Hypothalamus (tissue), 51 donors: ENCODE measurements at regions not wholly inside any gene's neighbourhood (a gene's known extent, or its start where the extent isn't known, plus 50 kb on each side); places are given as distances from the start of the nearest gene placed in this dataset.
"Not testable (repeated sequence)": the region's sequence is repeated elsewhere in the genome, so short reads cannot be mapped to it uniquely, and the experiment has no call there.

ENCODE experiments used
- DNase-seq, 51 donors: peaks; one replicate each; lab custom pipeline; 2025; lab: John Stamatoyannopoulos, UW

DNA sequence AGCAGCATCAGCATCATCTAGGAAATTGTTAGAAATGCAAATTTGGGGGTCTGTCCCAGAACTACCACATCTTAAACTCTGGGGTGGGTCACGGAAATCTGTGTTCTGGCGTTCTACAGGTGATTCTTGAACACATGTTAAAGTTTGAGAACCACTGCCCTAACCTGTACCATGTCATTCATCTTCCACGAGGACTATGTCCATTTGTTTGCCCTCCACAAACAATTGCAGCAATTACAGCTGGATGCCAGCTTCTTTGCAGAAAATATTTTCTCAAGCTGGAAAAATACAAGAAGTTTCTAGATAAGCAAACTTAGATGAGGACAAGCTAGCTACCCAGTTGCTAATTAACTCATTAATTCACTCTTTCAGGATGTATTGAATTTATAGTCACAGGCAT, 54.1 kb downstream of the MAFB start:
- DNase-seq: no peak

DNA sequence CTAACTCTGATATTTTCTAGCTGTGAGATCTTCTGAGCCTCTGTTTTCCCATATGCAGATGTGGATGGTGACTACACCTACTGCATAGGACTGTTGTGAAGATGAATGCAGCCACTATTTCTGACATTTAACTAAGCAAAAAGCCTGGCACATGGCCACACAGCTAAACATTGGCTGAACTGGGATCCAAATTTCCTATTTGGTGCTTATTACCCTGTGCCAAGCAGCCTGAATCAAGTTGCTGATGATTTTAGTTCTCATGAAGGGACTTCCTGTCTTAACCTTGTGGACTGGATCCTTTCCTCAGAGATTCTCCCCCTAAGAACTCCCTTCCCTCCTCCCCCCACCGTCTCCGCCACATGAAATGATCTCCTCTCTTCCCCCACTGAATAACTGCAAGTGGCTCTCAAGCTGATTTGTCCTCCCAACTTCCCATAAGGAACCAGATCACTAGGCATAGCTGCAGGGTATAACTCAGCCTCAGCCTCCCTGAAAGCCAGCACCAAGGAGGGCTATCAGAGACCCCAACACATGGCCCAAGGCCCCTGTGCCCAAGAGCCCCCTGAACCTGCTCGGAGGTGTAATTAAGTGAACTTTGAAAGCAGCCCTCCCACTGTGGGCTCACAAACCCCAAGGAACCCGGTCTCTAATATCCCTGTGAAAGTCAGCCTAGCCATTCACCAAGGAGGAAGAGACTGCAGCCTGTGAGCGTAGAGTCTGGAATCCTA, 55.7 kb downstream of the MAFB start:
- no peak for DNase-seq

GRCh38 chr20:40632346-40632976, 56.6 kb downstream of the MAFB start:
- DNase-seq: no peak

- DNase-seq: no peak
Measured at GRCh38 chr20:40631119-40631631, 57.9 kb downstream of the MAFB start.

DNA sequence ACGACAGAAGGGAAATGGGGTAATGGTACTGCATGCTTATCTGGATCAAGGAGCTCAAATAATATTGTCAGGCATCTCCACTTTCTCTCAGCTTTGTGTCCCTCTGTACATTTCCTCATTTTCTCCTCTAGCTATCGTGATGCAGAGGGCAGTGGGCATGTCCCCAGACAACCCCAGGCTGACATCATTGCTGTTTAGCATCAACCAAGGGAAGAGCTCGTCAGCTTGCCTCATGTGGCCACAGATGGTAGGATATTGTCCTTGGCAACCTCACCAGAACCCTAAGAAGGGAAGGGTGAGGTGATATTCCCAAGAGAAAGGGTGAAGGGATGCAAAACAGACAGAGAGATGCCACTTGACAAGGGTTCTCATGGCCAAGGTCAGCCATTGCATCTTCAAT, 58.3 kb downstream of the MAFB start:
- no peak for DNase-seq

DNA sequence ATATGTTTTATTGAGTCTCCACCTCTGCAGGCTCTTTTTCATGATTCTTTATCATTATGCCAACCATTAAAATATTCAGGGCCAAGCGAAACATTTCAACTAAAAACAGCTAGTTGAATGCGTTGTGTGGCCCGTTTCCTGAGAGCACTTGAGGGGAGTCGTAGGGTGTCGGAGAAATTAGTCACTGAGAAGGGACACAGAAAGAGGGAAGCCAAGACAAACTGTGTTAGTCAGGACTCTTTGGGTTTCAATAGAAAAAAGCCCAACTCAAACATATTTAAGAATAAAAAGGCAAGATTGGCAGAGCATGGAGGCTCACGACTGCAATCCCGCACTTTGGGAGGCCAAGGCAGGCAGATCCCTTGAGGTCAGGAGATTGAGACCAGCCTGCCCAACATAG, 58.9 kb downstream of the MAFB start:
- no peak for DNase-seq

- DNase-seq: no peak
Measured at GRCh38 chr20:40628877-40629276, 60.2 kb downstream of the MAFB start.

DNA sequence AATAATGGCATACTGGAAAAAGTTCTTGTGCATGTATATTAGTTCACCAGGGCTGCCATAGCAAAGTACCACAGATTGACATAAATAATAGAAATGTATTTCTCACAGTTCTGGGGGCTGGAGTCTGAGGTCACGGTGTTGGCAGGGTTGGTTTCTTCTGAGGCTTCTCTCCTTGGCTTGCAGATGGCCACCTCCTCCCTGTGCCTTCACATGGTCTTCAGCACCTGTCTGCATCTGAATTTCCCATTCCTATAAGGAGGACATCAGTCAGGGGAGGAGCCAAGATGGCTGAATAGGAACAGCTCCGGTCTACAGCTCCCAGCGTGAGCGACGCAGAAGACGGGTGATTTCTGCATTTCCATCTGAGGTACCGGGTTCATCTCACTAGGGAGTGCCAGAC, 70.0 kb downstream of the MAFB start:
- DNase-seq: not testable (repeated sequence)

DNA sequence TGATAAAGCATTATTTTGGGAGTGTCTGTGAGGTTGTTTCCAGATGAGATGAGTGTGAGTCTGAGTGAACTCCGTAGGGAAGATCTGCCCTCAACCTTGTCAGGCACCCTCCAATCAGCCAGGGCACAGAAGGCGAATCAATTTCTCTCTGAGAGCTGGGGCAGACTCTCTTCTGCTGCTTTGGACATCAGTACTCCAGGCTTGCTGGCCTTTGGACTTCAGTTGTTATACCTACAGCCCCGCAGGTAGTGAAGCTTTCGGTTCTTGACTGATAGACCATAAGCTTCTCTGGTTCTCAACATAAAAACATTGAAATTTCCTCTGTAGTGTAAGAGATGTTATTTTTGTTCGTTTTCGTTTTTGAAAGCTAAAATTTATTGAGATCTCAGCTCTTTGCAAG, 71.4 kb downstream of the MAFB start:
- no peak for DNase-seq

- no peak for DNase-seq
Measured at GRCh38 chr20:40612837-40613236, 76.2 kb downstream of the MAFB start.

- DNase-seq: no peak
Measured at GRCh38 chr20:40612247-40612646, 76.8 kb downstream of the MAFB start.

DNA sequence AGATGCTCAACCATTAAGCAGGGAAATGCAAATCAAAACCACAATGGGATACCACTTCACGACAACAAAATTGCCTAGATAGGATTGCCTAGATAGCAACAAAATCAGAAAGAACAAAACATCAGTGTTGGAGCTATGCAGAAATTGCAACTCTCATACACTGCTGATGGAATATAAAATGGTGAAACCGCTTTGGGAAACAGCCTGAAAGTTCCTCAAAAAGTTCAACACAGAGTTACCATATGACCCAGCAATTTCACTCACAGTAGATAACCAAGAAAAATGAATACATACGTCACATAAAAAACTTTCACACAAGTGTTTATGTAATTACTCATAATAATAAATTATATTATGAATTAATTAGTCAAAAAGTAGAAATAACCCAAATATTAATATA, 78.3 kb downstream of the MAFB start:
- DNase-seq: no peak

GRCh38 chr20:40607927-40608326, 81.1 kb downstream of the MAFB start:
- no peak for DNase-seq

- no peak for DNase-seq
Measured at GRCh38 chr20:40606660-40607059, 82.4 kb downstream of the MAFB start.

DNA sequence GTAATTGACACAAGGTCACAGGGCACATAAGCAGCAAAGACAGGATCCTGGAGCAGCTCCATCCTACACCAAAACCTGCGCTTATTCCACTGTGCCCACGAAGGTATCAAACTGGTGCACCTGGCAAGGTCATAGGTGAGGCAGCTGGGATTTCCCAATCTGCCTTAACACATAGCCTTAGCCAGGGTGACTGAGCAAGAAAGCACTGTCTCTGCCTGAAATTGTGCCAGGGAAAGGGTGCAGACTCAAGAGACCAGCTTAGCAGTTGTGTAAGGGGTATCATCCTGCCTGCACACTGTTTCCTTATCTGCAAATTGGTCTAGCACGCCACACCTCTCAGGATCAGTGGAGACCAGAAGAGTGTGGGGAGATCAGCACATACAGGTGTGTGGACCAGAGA, 82.8 kb downstream of the MAFB start:
- DNase-seq: no peak

DNA sequence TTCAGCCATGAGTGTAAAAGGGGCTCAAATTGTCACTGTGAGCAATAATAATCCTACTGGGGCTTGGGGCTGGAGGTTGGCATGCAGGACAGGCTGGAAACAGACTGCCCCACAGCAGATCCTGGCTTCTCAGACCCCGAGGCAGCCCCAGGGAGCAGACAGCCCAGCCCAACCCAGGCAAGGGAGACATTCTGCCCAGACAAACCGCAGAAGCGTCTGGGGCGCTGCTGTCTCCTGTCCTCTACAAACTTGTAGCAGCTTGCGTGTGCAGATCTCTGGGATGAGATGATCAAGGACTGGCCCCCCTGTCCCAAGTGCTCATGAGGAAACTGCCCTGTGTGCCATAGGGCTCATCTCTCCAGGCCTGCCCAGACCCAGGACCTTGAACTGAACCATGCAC, 84.6 kb downstream of the MAFB start:
- DNase-seq: no peak

DNA sequence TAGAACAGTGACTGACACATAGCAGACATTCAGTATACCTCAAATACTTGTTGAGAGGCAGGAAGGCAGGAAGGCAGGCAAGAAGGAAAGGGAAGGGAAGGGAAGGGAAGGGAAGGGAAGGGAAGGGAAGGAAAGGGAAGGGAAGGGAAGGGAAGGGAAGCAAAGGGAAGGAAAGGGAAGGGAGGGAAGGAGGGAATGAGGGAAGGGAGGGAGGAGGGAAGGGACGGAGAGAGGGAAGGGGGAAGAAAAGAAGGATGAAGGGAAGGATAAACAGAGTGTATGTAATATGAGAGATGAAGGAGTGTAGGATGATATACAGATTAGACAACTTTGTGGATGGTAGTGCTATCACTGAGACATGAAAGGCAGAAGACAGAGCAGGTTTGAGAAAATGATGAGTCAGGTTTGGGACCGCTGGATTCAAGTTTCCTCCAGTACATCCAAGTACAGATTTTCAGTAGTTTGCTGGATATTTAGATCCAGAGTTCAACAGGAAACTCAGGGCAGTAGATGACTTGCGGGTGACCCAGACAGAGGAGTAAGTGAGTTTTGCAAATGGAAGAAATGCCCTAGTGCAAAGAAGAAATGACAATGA, 85.9 kb downstream of the MAFB start:
- no peak for DNase-seq

DNA sequence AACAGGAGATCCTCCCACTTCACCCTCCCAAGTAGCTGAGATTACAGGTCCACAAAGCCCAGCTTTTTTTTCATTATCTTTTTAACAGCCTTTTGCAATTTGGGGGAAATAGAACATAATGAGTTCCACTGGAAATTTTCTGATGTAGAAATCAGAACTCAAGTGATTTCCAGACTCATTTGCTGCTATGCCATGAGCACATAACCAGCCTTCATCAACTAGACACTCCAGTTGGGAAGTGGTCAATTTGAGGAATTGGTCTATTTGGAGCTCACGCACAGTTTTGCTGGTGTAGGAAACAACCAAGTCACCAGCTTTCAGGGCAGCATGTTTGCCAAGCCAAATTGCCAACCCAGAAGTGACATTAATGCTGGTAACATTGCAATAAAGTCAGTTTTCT, 86.7 kb downstream of the MAFB start:
- no peak for DNase-seq

- DNase-seq: no peak
Measured at GRCh38 chr20:40600441-40601219, 88.4 kb downstream of the MAFB start.

DNA sequence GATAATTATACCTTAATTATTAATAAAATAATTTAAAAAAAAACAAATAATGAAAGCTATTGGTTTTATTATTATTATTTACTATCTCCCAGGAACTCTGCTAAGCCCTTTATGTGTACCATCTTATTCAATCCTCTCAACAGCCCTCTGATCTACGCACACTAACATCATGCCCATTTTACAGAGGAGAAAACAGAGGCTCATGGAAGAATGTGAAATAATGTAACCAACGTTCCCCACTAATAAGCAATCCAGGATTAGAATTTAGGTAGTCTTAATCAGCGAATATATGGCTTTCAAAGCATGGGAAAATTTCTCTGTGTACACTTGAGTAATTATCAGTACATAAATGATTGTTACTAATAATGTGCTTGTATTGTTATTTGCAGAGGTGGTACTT, 89.0 kb downstream of the MAFB start:
- no peak for DNase-seq

GRCh38 chr20:40592941-40593340, 96.1 kb downstream of the MAFB start:
- no peak for DNase-seq
